ENCODE measurements at regions not wholly inside any gene's neighbourhood (a gene's known extent, or its start where the extent isn't known, plus 50 kb on each side); places are given as distances from the start of the nearest gene placed in this dataset.

DNA sequence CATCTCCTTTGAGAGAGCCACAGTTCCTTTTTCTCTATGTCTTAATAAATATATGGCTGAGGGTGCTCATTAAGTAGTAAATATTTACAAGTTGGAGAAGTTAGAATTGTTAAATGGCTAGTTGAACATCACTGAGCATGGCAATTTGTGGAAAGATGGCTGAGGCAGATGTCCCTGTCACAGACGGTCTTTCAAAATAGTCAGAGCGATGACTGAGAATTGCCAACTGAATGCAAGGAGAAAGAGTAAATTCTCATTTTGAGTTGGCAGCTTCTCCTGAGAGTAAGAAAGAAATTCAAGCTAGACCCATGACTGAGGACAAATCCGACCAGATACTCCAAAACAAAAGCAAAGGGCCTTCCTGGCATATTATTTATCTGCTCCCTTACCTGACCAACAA, 617.9 kb downstream of the KCTD16 start:
- no peak for ATAC-seq
- no peak overlapping the region for H2AFZ ChIP-seq
- H3K36me3 Mint-ChIP-seq (ENCODE audit: low read depth), result peaks cover 4% of the 10 kb centered on the region; the same call in 1 of the 3 replicates

More for the DNA sequence above, 617.9 kb downstream of the KCTD16 start:
- Histone ChIP-seq H3K27me3 (ENCODE audit: insufficient read depth) (no peaks in the 10 kb centered on the region), H3K9me2 (ENCODE audit: insufficient read depth) (no peaks in the 10 kb centered on the region), H3K36me3 (ENCODE audit: insufficient read depth) (no peaks in the 10 kb centered on the region), H3K4me2 (no peak overlapping the region), H3K4me1 (ENCODE audit: insufficient read depth) (no peaks in the 10 kb centered on the region), H3K79me2 (replicated peaks; ENCODE audit: insufficient read depth) (no peaks in the 10 kb centered on the region), H3K4me3 (no peak overlapping the region), H3F3A (replicated peaks; ENCODE audit: low read depth) (no peaks in the 10 kb centered on the region), H4K20me1 (replicated peaks; ENCODE audit: insufficient read depth) (no peaks in the 10 kb centered on the region), H3K27ac (ENCODE audit: low read depth) (no peak overlapping the region)
- peaks cover 11% of the 10 kb centered on the region; the same call in 2 of the 3 replicates for H3K9me3 Mint-ChIP-seq
- H3K27ac Mint-ChIP-seq, result no peak overlapping the region
- H3K27me3 Mint-ChIP-seq (ENCODE audit: insufficient read depth, low read depth, poor library complexity), result no peaks in the 10 kb centered on the region
- no peak overlapping the region for H3K4me3 Mint-ChIP-seq
- no peaks in the 10 kb centered on the region for H3K4me1 Mint-ChIP-seq
- DNase-seq (ENCODE audit: low spot score), result no peak
- TF ChIP-seq JUNB (IDR thresholded peaks at IDR 0.05; ENCODE audit: unreplicated experiment) (no peak), EZH2 (IDR thresholded peaks at IDR 0.05; ENCODE audit: low read depth, unreplicated experiment) (no peak), STAT1 (IDR thresholded peaks at IDR 0.05; ENCODE audit: unreplicated experiment) (no peak), CREB1 (CRISPR knock-in tag; IDR thresholded peaks at IDR 0.05; ENCODE audit: low read depth) (no peak)
- TF ChIP-seq, protein P1, sequence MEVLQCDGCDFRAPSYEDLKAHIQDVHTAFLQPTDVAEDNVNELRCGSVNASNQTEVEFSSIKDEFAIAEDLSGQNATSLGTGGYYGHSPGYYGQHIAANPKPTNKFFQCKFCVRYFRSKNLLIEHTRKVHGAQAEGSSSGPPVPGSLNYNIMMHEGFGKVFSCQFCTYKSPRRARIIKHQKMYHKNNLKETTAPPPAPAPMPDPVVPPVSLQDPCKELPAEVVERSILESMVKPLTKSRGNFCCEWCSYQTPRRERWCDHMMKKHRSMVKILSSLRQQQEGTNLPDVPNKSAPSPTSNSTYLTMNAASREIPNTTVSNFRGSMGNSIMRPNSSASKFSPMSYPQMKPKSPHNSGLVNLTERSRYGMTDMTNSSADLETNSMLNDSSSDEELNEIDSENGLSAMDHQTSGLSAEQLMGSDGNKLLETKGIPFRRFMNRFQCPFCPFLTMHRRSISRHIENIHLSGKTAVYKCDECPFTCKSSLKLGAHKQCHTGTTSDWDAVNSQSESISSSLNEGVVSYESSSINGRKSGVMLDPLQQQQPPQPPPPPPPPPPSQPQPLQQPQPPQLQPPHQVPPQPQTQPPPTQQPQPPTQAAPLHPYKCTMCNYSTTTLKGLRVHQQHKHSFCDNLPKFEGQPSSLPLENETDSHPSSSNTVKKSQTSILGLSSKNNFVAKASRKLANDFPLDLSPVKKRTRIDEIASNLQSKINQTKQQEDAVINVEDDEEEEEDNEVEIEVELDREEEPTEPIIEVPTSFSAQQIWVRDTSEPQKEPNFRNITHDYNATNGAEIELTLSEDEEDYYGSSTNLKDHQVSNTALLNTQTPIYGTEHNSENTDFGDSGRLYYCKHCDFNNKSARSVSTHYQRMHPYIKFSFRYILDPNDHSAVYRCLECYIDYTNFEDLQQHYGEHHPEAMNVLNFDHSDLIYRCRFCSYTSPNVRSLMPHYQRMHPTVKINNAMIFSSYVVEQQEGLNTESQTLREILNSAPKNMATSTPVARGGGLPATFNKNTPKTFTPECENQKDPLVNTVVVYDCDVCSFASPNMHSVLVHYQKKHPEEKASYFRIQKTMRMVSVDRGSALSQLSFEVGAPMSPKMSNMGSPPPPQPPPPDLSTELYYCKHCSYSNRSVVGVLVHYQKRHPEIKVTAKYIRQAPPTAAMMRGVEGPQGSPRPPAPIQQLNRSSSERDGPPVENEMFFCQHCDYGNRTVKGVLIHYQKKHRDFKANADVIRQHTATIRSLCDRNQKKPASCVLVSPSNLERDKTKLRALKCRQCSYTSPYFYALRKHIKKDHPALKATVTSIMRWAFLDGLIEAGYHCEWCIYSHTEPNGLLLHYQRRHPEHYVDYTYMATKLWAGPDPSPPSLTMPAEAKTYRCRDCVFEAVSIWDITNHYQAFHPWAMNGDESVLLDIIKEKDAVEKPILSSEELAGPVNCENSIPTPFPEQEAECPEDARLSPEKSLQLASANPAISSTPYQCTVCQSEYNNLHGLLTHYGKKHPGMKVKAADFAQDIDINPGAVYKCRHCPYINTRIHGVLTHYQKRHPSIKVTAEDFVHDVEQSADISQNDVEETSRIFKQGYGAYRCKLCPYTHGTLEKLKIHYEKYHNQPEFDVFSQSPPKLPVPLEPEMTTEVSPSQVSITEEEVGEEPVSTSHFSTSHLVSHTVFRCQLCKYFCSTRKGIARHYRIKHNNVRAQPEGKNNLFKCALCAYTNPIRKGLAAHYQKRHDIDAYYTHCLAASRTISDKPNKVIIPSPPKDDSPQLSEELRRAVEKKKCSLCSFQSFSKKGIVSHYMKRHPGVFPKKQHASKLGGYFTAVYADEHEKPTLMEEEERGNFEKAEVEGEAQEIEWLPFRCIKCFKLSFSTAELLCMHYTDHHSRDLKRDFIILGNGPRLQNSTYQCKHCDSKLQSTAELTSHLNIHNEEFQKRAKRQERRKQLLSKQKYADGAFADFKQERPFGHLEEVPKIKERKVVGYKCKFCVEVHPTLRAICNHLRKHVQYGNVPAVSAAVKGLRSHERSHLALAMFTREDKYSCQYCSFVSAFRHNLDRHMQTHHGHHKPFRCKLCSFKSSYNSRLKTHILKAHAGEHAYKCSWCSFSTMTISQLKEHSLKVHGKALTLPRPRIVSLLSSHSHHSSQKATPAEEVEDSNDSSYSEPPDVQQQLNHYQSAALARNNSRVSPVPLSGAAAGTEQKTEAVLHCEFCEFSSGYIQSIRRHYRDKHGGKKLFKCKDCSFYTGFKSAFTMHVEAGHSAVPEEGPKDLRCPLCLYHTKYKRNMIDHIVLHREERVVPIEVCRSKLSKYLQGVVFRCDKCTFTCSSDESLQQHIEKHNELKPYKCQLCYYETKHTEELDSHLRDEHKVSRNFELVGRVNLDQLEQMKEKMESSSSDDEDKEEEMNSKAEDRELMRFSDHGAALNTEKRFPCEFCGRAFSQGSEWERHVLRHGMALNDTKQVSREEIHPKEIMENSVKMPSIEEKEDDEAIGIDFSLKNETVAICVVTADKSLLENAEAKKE (CRISPR knock-in tag; IDR thresholded peaks at IDR 0.05), result no peak
- TF ChIP-seq, protein P2, sequence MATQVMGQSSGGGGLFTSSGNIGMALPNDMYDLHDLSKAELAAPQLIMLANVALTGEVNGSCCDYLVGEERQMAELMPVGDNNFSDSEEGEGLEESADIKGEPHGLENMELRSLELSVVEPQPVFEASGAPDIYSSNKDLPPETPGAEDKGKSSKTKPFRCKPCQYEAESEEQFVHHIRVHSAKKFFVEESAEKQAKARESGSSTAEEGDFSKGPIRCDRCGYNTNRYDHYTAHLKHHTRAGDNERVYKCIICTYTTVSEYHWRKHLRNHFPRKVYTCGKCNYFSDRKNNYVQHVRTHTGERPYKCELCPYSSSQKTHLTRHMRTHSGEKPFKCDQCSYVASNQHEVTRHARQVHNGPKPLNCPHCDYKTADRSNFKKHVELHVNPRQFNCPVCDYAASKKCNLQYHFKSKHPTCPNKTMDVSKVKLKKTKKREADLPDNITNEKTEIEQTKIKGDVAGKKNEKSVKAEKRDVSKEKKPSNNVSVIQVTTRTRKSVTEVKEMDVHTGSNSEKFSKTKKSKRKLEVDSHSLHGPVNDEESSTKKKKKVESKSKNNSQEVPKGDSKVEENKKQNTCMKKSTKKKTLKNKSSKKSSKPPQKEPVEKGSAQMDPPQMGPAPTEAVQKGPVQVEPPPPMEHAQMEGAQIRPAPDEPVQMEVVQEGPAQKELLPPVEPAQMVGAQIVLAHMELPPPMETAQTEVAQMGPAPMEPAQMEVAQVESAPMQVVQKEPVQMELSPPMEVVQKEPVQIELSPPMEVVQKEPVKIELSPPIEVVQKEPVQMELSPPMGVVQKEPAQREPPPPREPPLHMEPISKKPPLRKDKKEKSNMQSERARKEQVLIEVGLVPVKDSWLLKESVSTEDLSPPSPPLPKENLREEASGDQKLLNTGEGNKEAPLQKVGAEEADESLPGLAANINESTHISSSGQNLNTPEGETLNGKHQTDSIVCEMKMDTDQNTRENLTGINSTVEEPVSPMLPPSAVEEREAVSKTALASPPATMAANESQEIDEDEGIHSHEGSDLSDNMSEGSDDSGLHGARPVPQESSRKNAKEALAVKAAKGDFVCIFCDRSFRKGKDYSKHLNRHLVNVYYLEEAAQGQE (IDR thresholded peaks at IDR 0.05; ENCODE audit: unreplicated experiment), result no peak

Data from GM23338 (cell line).